NCI-H1694 (cell line): ENCODE measurements at regions not wholly inside any gene's neighbourhood (a gene's known extent, or its start where the extent isn't known, plus 50 kb on each side); places are given as distances from the start of the nearest gene placed in this dataset.

Source experiments
- DNase-seq: peaks from one replicate; lab custom pipeline; 2025; lab: John Stamatoyannopoulos, UW

DNA sequence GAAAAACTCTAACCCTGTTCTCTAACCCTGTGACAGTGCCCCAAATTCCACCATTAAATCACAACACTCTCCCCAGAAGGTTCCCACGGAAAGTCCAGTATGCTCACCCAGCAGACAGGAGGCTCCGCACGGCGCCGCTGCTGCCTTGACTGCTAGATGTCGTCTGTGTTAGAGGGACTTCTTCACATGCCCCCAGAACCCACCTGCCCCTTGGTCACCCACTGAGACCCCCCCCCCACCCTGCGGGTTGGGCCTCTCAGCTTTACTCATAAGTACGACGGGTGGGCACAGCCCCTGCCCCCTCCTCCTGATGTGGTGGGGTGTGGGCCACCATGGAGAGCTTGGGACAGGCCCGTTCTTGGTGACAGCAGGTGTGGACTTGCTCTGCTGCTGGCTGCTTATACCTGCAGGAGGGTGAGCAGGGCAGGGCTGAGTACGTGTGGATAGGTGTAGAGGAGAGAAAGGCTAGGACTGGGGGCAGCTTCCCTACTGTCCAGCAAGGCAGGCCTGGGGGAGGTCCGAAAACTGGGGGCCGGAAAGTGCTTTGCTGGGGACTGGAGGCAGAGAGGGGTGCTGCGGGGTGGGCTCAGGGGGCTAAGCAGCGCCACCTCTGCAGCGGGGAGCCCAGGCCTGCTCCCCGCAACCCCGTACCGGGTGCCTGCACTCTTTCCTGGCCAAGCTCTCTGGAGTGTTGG lies 57.5 kb upstream of the OLFM1 start:
- DNase-seq: no peak

DNA sequence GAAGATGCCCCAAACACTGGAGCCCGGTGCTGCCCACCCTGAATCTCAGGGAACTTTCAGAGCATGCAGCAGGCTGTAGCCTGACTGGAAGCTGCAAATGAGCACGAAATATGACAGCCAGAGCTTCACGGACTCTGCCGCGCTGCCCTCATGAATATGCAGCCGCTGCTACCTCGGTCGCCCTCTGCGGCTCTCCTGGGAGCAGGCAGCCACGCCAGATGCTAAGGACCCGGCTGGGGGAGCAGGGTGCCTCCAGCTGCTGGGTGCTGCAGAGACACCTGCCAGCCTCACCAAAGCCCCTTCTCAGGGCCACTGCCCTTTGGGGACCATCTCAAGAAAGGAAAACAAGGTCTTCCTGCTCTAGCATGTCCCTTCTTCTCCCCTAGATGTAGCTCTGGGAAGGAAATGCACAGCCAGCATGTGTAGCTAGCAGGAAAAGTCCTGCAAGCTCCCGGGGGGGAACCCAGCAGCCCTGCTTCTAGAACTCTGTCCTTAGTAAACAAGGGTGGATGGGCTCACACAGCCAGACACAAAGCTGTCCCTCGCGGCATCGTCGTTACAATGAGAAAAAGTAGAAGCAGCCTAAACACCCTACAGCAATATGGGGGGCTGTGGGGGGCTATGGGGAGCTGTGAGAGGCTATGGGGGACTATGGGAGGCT lies 56.8 kb upstream of the OLFM1 start:
- peak; percentile 11 for DNase-seq

DNA sequence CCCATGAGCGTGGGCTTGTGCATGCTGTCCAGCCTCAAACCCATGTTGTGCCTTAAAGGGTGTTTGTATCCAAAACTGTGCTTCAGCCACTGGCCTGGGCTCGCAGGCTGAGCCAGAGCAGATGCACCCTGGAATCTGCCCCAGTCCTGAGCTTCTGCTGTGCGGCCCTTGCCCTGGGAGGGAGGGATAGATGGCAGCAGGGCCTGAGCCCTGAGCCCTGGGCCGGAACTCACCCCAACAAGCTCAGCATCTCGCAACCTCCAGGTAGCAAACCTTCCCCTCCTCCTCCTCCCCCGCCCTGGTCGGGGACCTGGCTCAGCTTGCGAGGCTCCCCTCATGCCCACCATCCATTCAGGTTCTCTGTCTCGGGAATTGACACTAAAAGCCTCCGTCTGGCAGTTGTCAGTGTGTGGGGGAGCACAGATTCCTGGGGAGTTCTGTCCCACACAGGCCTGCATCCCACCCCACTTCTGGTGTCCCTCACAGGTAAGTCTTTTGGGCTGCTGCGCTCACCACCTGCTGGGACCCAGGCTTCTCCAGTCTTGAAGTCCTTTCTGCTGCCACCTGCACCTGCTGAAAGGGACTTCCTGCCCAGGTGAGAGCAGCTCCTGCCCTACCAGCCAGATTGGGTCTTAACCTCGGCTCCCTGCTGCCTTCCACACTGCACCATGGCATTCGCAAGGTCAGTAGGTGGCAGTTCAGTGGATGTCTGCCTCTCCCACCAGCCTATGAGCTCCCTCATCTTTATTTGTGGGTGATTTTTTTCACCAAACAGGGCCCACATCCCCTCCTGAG lies 55.2 kb upstream of the OLFM1 start:
- DNase-seq: no peak

DNA sequence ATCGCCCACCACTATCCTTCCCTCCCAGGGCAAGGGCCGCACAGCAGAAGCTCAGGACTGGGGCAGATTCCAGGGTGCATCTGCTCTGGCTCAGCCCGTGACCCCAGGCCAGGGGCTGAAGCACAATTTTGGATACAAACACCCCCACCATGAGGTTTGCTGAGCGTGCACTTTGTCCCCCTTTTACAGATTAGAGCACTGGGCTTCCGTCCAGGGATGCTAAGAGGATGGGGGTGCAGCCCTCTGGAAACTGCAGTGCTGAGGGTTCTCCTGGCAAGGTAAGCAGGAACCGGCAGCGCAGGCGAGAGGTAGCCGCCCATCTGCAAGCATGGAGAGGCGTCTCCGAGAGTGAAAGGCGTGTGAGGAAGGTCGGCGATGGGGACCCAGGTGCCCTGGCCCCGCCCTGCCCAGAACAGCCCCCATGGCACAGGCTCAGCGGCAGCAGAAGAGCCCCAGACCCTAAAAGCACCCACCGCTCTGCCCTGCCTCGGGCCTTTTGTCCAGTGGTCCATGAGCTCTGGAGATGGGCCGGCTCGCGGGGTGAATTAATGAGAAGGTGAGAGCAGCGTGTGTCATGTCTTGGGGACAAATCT lies 54.5 kb upstream of the OLFM1 start:
- no peak for DNase-seq

DNA sequence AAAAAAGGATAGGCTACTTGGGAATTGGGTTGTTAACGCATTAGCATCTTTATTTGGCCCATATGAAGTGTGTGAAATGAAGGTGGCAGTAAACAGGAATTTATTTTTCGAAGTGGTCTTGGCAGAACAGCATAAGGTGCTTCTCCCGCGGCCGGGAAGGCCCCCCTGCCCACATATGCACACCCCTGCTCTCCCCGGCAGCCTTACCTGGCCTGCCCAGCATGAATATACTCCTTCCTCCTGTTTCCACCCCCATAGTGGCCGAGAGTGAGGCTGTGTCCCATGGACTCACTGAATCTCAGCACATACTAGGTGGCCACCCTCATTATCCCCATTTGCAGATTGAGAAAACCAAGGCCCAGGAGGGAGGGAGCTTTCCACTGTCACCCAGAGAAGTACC lies 54.0 kb upstream of the OLFM1 start:
- no peak for DNase-seq

DNA sequence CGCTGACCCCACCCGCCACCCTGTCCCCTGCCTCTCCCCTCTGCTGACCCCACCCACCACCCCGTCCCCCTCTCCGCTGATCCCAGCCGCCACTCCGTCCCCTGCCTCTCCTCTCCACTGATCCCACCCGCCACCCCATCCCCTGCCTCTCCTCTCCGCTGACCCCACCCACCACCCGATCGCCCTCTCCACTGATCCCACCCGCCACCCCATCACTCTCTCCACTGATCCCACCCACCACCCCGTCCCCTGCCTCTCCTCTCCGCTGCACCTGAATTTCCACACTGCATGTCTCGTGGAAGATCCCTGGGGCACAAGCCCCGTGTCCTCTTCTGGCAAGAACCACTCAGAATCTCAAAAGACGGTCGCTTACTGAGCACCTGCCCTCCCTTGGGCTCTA lies 53.4 kb upstream of the OLFM1 start:
- DNase-seq: no peak

DNA sequence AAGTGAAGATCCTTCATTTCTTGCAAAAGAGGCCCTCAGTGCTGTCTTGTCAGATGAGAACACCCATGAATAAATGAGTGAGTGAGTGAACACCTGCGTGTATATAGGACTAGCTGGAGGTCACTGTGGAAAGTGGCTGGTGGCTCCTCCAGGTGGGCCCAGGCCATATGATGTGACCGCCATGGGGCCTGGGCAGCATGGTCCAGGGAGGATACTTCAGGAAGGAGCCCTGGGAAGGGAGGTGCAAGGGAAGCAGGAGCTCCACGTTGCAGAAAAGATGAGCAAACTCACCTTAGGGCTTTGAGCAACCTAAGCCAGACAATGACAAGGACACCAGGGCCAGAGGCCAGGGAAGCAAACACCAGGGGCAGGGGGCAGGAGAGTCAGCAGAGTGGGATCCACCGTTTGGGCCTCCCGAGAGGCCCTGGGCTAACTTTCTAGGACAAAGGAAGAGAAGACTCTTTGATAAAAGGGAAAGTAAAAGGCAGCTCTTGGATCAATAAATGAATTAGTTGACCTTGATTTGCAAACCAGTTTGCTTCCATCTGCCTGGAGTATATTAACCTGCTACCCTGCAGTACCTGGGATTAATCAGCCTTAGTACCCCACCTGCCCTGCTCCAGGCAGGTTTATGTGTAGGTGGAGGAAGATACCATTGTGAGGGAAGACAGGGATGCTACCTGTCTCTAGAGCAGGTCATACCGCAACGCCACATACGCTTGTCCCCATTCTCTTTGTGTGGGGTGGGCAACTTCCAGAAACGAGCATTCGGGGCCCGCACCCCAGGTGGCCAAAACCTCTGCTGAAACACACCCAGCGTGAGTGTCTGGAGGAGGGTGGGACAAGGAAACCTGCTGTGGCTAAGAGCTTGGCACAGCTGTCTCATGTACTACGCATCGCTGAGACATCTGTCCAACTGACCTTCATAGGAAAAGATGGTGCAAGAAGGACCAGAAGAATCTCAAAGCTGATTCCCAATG lies 51.4 kb upstream of the OLFM1 start:
- DNase-seq: no peak

DNA sequence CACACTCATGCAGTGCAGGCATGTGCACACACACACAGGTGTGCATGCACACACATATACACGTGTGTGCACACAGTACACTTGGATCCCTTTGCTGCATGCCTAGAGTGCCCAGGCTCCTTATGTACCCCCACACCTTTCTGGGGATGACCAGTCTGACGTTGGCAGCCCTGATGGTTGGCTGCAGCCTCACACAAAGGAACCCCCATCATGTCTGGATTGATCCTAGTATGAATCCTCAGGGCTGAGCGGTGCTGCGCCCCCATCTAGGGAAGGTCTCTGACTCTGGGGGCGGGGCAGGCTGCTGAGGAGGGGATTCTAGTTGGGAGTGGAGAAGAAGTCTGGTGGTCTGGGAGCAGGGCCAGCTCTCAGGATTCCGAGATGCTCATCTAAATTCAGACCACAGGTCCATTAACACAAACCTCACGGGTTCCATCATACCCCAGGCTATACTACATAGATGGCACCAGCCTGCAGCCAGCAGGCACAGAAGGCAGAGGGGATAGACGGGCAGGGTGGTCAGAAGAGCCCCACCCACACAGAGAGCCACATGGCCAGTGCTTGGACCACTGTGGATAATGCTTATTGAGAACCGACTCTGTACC lies 50.5 kb upstream of the OLFM1 start:
- no peak for DNase-seq

DNA sequence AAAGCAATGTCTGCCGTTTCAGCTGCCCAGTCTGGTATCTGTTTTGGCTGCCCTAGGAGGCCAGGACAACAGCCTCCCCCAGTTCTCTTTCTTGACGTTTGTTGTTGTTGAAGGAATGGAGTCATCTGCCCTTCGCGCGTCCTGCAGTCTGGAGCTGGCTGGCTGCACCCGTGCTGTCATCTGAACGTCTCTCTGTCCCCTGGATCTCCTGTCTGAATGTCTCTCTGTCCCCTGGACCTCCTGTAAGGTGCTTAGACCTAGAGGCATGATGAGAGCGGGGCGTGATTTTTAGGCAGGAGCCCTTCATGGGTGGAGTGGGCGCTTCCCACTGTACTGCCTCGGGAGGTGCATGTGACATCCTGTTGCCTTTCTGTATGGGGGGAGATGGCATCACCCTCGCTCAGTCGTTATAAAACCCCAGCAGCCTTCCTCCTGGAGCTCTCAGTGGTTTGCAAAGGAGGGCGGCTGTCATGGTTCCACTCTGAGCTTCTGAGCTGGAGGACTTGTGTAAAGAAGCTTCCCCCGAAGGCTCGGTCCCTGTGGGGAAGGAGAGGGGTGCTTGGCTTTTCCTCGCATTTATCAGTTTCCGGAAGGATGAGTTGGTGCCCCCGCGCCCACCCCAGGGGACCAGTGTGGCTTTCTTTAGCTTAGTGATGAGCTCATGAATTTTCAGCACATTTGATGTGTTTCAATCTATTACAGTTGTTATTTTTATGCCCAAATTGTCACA lies 49.8 kb upstream of the OLFM1 start:
- DNase-seq: no peak
